EL (cell line): ENCODE measurements at regions not wholly inside any gene's neighbourhood (a gene's known extent, or its start where the extent isn't known, plus 50 kb on each side); places are given as distances from the start of the nearest gene placed in this dataset.
"Not testable (repeated sequence)": the region's sequence is repeated elsewhere in the genome, so short reads cannot be mapped to it uniquely, and the experiment has no call there.

Experiments
- DNase-seq: peaks from one replicate; pipeline ENCODE4 v3.0.0-alpha.2; 2016

- DNase-seq: no peak
These were observed 51.0 kb downstream of the OR2B6 start for GRCh38 chr6:28008053-28008452.

- no peak for DNase-seq
These were observed 53.5 kb downstream of the OR2B6 start for GRCh38 chr6:28010526-28010925.

GRCh38 chr6:28011722-28012121 lies 54.7 kb downstream of the OR2B6 start:
- DNase-seq: peak; percentile 25

DNA sequence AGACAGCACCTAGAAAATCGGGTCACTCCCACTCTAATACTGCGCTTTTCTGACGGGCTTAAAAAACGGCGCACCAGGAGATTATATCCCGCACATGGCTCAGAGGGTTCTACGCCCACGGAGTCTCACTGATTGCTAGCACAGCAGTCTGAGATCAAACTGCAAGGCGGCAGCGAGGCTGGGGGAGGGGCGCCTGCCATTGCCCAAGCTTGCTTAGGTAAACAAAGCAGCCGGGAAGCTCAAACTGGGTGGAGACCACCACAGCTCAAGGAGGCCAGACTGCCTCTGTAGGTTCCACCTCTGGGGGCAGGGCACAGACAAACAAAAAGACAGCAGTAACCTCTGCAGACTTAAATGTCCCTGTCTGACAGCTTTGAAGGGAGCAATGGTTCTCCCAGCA lies 59.4 kb upstream of the ZNF165 start:
- DNase-seq: not testable (repeated sequence)

- DNase-seq: not testable (repeated sequence)
These were observed 57.7 kb upstream of the ZNF165 start for GRCh38 chr6:28022707-28023106.
